ENCODE measurements at regions not wholly inside any gene's neighbourhood (a gene's known extent, or its start where the extent isn't known, plus 50 kb on each side); places are given as distances from the start of the nearest gene placed in this dataset.

DNA sequence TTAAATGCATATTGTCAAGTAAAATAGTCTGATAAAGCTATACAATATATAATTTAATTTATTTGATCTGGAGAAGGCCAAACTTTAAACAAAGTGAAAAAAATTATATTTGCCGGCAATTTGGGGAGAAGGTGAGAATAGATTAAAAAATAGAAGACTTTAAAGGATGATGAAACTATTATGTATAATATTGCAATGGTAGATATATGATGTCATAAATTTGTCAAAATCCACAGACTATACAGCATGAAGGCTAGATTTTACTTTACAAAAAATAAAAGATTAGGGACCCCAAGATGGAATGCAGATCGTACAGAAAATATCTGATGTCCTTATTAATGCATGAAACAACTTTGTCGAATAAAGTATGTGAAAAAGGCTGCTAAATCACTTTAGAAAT is 67.3 kb upstream of the MAL start:
- no peak overlapping the region for H3K4me3 ChIP-seq (ENCODE audit: low read depth, low read length)
- H3K14ac ChIP-seq (ENCODE audit: low read length), result no peak overlapping the region
- no CpG with 5 or more reads among the region's 3 CpGs for whole genome bisulfite sequencing (ENCODE audit: extremely low coverage, insufficient coverage, insufficient read length)
- no peak overlapping the region for H3K18ac ChIP-seq (ENCODE audit: low read length)
- H3K4ac ChIP-seq (ENCODE audit: low read depth, low read length), result no peak overlapping the region
- H2AK5ac ChIP-seq (ENCODE audit: low read length), result no peak overlapping the region
- no peaks in the 10 kb centered on the region for H3K79me1 ChIP-seq (ENCODE audit: low read length)
- peaks cover 4% of the 10 kb centered on the region for H3K9me3 ChIP-seq (ENCODE audit: insufficient read depth, low read depth, low read length)
- no peak for DNase-seq
- no peak overlapping the region for H4K12ac ChIP-seq (ENCODE audit: low read depth, low read length)
- no peaks in the 10 kb centered on the region for H3K27me3 ChIP-seq (ENCODE audit: insufficient read depth, low read length)
- H3K36me3 ChIP-seq (ENCODE audit: control insufficient read depth in 1 of 2, insufficient read depth in 2 of 2, low read length in 2 of 2), result no peaks in the 10 kb centered on the region
- no peak overlapping the region for H4K91ac ChIP-seq (ENCODE audit: low read depth, low read length)
- H2BK12ac ChIP-seq (ENCODE audit: low read length), result no peak overlapping the region
- H2AFZ ChIP-seq (ENCODE audit: insufficient read depth, low read length, poor library complexity), result no peak overlapping the region
- no peak overlapping the region for H3K27ac ChIP-seq (ENCODE audit: low read depth, low read length)
- H2BK5ac ChIP-seq (ENCODE audit: low read depth, low read length, poor library complexity), result no peak overlapping the region
- H3K23ac ChIP-seq (ENCODE audit: low read length), result no peak overlapping the region
- no peak overlapping the region for H3K4me2 ChIP-seq (ENCODE audit: low read length)
- no peak overlapping the region for H2BK120ac ChIP-seq (ENCODE audit: insufficient read depth, low read length, poor library complexity)
- no peak overlapping the region for H4K8ac ChIP-seq (ENCODE audit: low read depth, low read length)
- no peak overlapping the region for H3K9ac ChIP-seq (ENCODE audit: low read length)
- H3K79me2 ChIP-seq (ENCODE audit: control insufficient read depth, insufficient read depth, low read length, poor library complexity), result no peaks in the 10 kb centered on the region
- H3K4me1 ChIP-seq (ENCODE audit: control insufficient read depth in 1 of 2, insufficient read depth in 2 of 2, low read length in 2 of 2), result no peaks in the 10 kb centered on the region

DNA sequence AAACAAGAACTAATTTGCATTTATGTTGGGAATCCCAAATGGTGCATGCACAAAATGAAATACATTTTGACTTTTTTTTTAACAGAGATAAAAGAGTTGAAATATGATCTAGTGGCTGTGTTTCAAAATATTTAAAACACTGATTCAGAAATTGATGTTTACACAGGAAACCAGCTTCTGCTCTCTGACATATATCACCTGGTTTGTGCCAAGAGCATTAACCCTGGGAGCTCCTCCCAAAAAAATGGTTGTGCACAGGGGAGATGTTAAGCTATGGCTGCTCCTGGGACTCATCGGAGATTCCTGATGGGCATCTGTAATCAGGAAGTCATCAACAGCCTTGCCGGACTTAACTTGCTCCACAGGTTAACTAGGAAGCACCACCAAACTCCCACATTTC is 65.2 kb upstream of the MAL start:
- DNase-seq, result no peak
- Histone ChIP-seq H3K18ac (ENCODE audit: low read length) (no peak overlapping the region), H3K4me3 (ENCODE audit: low read depth, low read length) (no peak overlapping the region), H3K4me1 (ENCODE audit: control insufficient read depth in 1 of 2, insufficient read depth in 2 of 2, low read length in 2 of 2) (no peaks in the 10 kb centered on the region), H3K4ac (ENCODE audit: low read depth, low read length) (no peak overlapping the region), H3K9ac (ENCODE audit: low read length) (peak overlapping the region; percentile 33), H3K23ac (ENCODE audit: low read length) (no peak overlapping the region), H2BK12ac (ENCODE audit: low read length) (no peak overlapping the region), H3K36me3 (ENCODE audit: control insufficient read depth in 1 of 2, insufficient read depth in 2 of 2, low read length in 2 of 2) (no peaks in the 10 kb centered on the region), H4K91ac (ENCODE audit: low read depth, low read length) (no peak overlapping the region), H2AK5ac (ENCODE audit: low read length) (no peak overlapping the region), H3K79me2 (ENCODE audit: control insufficient read depth, insufficient read depth, low read length, poor library complexity) (no peaks in the 10 kb centered on the region), H3K27ac (ENCODE audit: low read depth, low read length) (no peak overlapping the region), H2BK5ac (ENCODE audit: low read depth, low read length, poor library complexity) (no peak overlapping the region), H2BK120ac (ENCODE audit: insufficient read depth, low read length, poor library complexity) (no peak overlapping the region), H3K27me3 (ENCODE audit: insufficient read depth, low read length) (no peaks in the 10 kb centered on the region), H3K9me3 (ENCODE audit: insufficient read depth, low read depth, low read length) (no peaks in the 10 kb centered on the region), H3K14ac (ENCODE audit: low read length) (no peak overlapping the region), H3K79me1 (ENCODE audit: low read length) (no peaks in the 10 kb centered on the region), H4K12ac (ENCODE audit: low read depth, low read length) (no peak overlapping the region), H3K4me2 (ENCODE audit: low read length) (no peak overlapping the region), H2AFZ (ENCODE audit: insufficient read depth, low read length, poor library complexity) (no peak overlapping the region), H4K8ac (ENCODE audit: low read depth, low read length) (no peak overlapping the region)
- no CpG with 5 or more reads among the region's 2 CpGs for WGBS (ENCODE audit: extremely low coverage, insufficient coverage, insufficient read length)

DNA sequence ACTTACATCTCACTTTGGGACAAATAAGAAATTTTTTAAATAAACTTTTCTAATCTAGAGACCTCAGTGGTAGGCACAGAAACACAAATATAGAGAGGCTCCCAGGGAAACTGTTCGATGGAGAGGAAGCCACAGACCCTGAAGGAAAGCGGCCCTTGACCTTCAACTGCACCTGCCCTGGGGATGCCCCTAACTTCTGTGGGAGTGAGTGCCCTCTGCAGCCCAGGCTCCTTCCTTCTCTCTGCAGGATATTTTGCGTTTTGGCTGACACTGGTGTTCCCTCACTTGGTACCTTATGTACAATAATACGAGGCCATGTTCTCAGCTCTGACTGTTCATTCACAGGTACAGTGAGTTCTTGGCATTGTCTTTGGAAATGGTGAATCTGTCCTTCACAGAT is 64.8 kb upstream of the MAL start:
- Histone ChIP-seq H2BK12ac (ENCODE audit: low read length) (no peak overlapping the region), H3K79me2 (ENCODE audit: control insufficient read depth, insufficient read depth, low read length, poor library complexity) (no peaks in the 10 kb centered on the region), H3K4me2 (ENCODE audit: low read length) (no peak overlapping the region), H2AFZ (ENCODE audit: insufficient read depth, low read length, poor library complexity) (no peak overlapping the region), H3K36me3 (ENCODE audit: control insufficient read depth in 1 of 2, insufficient read depth in 2 of 2, low read length in 2 of 2) (no peaks in the 10 kb centered on the region), H3K4me3 (ENCODE audit: low read depth, low read length) (no peak overlapping the region), H3K18ac (ENCODE audit: low read length) (no peak overlapping the region), H4K8ac (ENCODE audit: low read depth, low read length) (no peak overlapping the region), H3K9me3 (ENCODE audit: insufficient read depth, low read depth, low read length) (no peaks in the 10 kb centered on the region), H4K91ac (ENCODE audit: low read depth, low read length) (no peak overlapping the region), H4K12ac (ENCODE audit: low read depth, low read length) (no peak overlapping the region), H2BK5ac (ENCODE audit: low read depth, low read length, poor library complexity) (no peak overlapping the region), H3K27me3 (ENCODE audit: insufficient read depth, low read length) (no peaks in the 10 kb centered on the region), H3K4ac (ENCODE audit: low read depth, low read length) (no peak overlapping the region), H3K4me1 (ENCODE audit: control insufficient read depth in 1 of 2, insufficient read depth in 2 of 2, low read length in 2 of 2) (no peaks in the 10 kb centered on the region), H3K27ac (ENCODE audit: low read depth, low read length) (no peak overlapping the region), H3K9ac (ENCODE audit: low read length) (no peak overlapping the region), H3K79me1 (ENCODE audit: low read length) (no peaks in the 10 kb centered on the region), H3K14ac (ENCODE audit: low read length) (no peak overlapping the region), H2BK120ac (ENCODE audit: insufficient read depth, low read length, poor library complexity) (no peak overlapping the region), H2AK5ac (ENCODE audit: low read length) (no peak overlapping the region), H3K23ac (ENCODE audit: low read length) (no peak overlapping the region)
- no CpG with 5 or more reads among the region's 4 CpGs for WGBS (ENCODE audit: extremely low coverage, insufficient coverage, insufficient read length)
- no peak for DNase-seq

DNA sequence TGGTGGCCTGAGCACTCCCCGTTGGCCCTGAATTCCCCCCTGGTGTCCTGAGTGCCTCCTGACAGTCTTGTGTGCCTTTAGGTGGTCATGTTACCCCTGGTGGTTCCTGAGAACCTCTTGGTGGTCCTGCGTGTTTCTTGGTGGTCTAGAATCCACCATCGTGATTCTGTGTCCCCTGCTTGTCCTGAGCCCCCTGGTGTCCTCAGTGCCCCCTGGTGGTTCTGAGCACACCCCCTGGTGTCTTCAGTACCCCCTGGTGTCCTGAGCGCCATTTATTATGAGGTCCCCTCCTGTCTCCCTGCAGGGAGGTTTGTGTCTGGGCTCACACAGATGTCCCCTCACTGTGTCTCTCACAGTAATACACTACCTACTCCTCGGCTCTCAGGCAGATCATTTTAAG is 61.3 kb upstream of the MAL start:
- H3K79me1 ChIP-seq (ENCODE audit: low read length), result no peaks in the 10 kb centered on the region
- no peaks in the 10 kb centered on the region for H3K79me2 ChIP-seq (ENCODE audit: control insufficient read depth, insufficient read depth, low read length, poor library complexity)
- H4K8ac ChIP-seq (ENCODE audit: low read depth, low read length), result no peak overlapping the region
- no peak overlapping the region for H3K4ac ChIP-seq (ENCODE audit: low read depth, low read length)
- no peak overlapping the region for H4K12ac ChIP-seq (ENCODE audit: low read depth, low read length)
- H2AK5ac ChIP-seq (ENCODE audit: low read length), result no peak overlapping the region
- no peaks in the 10 kb centered on the region for H3K36me3 ChIP-seq (ENCODE audit: control insufficient read depth in 1 of 2, insufficient read depth in 2 of 2, low read length in 2 of 2)
- no peak overlapping the region for H3K4me3 ChIP-seq (ENCODE audit: low read depth, low read length)
- no peak overlapping the region for H3K27ac ChIP-seq (ENCODE audit: low read depth, low read length)
- no peak overlapping the region for H3K4me2 ChIP-seq (ENCODE audit: low read length)
- no peak overlapping the region for H4K91ac ChIP-seq (ENCODE audit: low read depth, low read length)
- no peaks in the 10 kb centered on the region for H3K9me3 ChIP-seq (ENCODE audit: insufficient read depth, low read depth, low read length)
- H2BK120ac ChIP-seq (ENCODE audit: insufficient read depth, low read length, poor library complexity), result no peak overlapping the region
- no peak overlapping the region for H2BK5ac ChIP-seq (ENCODE audit: low read depth, low read length, poor library complexity)
- WGBS (ENCODE audit: extremely low coverage, insufficient coverage, insufficient read length), result no CpG with 5 or more reads among the region's 5 CpGs
- no peak overlapping the region for H3K23ac ChIP-seq (ENCODE audit: low read length)
- H3K14ac ChIP-seq (ENCODE audit: low read length), result no peak overlapping the region
- H2AFZ ChIP-seq (ENCODE audit: insufficient read depth, low read length, poor library complexity), result no peak overlapping the region
- no peaks in the 10 kb centered on the region for H3K27me3 ChIP-seq (ENCODE audit: insufficient read depth, low read length)
- H3K4me1 ChIP-seq (ENCODE audit: control insufficient read depth in 1 of 2, insufficient read depth in 2 of 2, low read length in 2 of 2), result no peaks in the 10 kb centered on the region
- H3K9ac ChIP-seq (ENCODE audit: low read length), result no peak overlapping the region
- no peak overlapping the region for H2BK12ac ChIP-seq (ENCODE audit: low read length)
- no peak for DNase-seq
- H3K18ac ChIP-seq (ENCODE audit: low read length), result no peak overlapping the region

All from trophoblast cell (in vitro differentiated cells and primary cell).